Gastrocnemius medialis (tissue), 4 donors: ENCODE measurements at regions not wholly inside any gene's neighbourhood (a gene's known extent, or its start where the extent isn't known, plus 50 kb on each side); places are given as distances from the start of the nearest gene placed in this dataset.

Experiments
- CTCF ChIP-seq, 5 experiments: fragments of 450-650 bp in 3 of 5; fragments of 200-600 bp in 2 of 5; sonication (generic) in 2 of 5; IDR thresholded peaks in 4 of 5; conservative IDR thresholded peaks in 1 of 5; 1 replicate in 4 of 5; 2 replicates in 1 of 5; pipeline ENCODE4 v1.5.1; 2016 to 2019; ENCODE audit warnings: antibody characterized with exemption in 5 of 5, mild to moderate bottlenecking in 3 of 5, moderate library complexity in 3 of 5
- POLR2A ChIP-seq, 2 donors: fragments of 450-650 bp; IDR thresholded peaks; one replicate each; pipeline ENCODE4 v1.6.1; 2017; ENCODE audit warnings: antibody characterized with exemption in 2 of 2, mild to moderate bottlenecking in 2 of 2, moderate library complexity in 2 of 2

GRCh38 chr11:105268404-105269062, 129.0 kb upstream of the CARD18 start:
- TF ChIP-seq CTCF (IDR thresholded peaks at IDR 0.05 in 4 of 5, conservative IDR thresholded peaks at IDR 0.05 in 1 of 5) (no peak), POLR2A (IDR thresholded peaks at IDR 0.05) (no peak)
